ENCODE measurements at regions not wholly inside any gene's neighbourhood (a gene's known extent, or its start where the extent isn't known, plus 50 kb on each side); places are given as distances from the start of the nearest gene placed in this dataset.

DNA sequence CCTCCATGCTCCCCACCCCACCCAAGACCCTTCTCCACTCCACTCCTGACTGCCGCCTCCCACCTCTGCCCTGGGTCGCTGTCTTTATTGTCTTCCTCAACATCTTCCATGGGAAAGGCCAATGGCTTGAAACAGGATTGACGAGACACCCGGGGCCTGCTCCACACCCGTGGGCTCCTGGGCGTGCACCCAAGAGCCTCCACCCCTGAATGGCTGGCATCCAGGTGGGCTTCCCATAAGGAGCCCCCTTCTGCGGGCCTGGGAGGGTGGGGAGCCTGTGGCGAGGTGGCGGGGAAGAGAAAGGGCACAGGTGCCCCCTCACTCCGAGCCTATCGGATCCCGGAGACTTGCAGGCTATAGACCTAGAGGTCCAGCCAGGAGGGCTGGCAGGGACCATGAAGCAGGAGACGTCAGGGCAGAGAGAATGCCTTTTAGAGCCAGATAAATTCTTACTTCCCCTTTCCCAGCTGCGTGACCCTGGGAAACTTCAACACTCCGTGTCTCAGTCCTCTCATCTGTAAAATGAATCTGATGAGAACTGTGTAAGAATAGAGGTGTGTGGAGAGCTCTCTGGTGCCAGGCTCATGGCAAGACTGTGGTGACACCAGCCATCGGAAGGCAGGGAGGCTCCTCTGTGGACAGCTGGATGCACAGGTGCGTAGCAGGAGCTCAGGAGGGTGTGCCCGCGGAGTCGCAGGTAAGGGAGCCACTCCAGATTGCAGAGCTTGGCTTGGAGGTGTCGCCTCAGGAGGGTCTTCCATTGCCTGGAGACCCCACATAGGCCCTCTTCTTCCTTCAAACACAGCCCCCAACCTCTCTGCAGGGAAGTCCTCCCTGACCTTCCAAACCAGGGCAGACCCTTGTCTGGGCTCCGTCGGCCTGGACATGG, 53.9 kb downstream of the SMIM38 start:
- ATAC-seq (no peak), DNase-seq (no peak)
- intact Hi-C loops (cut with DNase I, micrococcal nuclease): no loop called here
- H3K36me3 ChIP-seq (ENCODE audit: low read depth): no peaks in the 10 kb centered on the region
- no peaks in the 10 kb centered on the region for H3K9me3 ChIP-seq
- no peak overlapping the region for H3K4me3 ChIP-seq
- H3K4me1 ChIP-seq (ENCODE audit: low read depth): no peaks in the 10 kb centered on the region
- TF ChIP-seq, protein P1, sequence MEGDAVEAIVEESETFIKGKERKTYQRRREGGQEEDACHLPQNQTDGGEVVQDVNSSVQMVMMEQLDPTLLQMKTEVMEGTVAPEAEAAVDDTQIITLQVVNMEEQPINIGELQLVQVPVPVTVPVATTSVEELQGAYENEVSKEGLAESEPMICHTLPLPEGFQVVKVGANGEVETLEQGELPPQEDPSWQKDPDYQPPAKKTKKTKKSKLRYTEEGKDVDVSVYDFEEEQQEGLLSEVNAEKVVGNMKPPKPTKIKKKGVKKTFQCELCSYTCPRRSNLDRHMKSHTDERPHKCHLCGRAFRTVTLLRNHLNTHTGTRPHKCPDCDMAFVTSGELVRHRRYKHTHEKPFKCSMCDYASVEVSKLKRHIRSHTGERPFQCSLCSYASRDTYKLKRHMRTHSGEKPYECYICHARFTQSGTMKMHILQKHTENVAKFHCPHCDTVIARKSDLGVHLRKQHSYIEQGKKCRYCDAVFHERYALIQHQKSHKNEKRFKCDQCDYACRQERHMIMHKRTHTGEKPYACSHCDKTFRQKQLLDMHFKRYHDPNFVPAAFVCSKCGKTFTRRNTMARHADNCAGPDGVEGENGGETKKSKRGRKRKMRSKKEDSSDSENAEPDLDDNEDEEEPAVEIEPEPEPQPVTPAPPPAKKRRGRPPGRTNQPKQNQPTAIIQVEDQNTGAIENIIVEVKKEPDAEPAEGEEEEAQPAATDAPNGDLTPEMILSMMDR (IDR thresholded peaks at IDR 0.05): no peak

DNA sequence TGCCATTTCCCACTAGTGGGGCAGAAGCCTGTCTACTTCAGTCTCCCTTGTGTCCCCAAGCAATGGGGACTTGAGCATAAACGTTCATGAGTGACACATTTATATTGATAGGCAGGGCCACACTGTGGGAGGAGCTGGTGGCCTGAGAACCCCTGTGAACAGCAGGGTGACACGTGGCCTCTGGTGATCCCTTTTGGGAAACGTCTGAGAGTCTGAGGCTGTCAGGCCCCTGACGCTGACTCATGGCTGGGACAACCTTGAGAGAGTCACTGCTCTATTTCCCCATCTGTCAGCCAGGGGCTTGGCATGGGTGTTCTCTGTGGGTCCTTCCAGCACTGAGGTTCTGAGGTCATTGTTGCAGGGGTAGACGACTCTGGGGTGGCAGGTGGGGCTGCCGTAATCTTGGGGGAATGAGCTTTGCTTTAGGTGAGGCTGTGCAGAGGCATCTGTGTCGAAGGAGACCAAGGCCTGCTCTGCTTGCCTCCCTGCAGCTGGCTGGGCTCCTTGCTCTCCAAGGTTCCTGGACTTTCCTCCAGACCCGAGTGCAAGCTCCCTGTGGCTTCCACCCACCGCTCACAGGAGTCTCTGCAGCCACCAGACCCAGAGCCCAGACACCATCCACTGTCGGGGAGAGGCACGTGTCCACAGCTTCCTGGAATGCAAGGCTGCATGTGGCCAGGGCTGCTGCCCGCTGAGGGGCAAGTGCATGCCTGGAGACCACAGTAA, 54.7 kb downstream of the SMIM38 start:
- ATAC-seq: peak; percentile 42
- no peaks in the 10 kb centered on the region for H3K9me3 ChIP-seq
- no peak for DNase-seq
- H3K4me3 ChIP-seq: no peak overlapping the region
- TF ChIP-seq, protein P1 (IDR thresholded peaks at IDR 0.05): no peak
- intact Hi-C loops (cut with DNase I, micrococcal nuclease): no loop called here
- no peaks in the 10 kb centered on the region for H3K4me1 ChIP-seq (ENCODE audit: low read depth)
- H3K36me3 ChIP-seq (ENCODE audit: low read depth): no peaks in the 10 kb centered on the region

DNA sequence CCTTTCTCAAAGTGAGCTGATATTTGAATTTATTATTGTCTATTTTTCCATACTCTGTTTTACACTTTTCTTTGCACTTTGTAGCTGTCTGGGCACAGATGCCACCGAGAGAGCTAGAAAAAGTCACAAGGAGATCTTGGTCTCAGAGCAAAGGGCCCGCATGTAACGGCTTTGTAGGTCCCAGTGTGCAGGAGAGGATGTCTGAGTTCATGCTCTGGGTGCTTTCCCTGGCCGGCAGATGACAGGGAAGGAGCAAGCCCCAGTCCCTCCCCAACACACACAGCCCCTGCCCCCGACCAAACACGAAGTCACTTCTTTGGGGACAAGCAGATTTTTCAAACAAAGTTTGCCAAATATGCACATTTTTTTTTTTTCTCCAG, 55.8 kb downstream of the SMIM38 start:
- Histone ChIP-seq H3K9me3 (no peaks in the 10 kb centered on the region), H3K36me3 (ENCODE audit: low read depth) (no peaks in the 10 kb centered on the region), H3K4me3 (no peak overlapping the region), H3K4me1 (ENCODE audit: low read depth) (no peaks in the 10 kb centered on the region)
- DNase-seq: no peak
- no peak for ATAC-seq
- intact Hi-C loops (cut with DNase I, micrococcal nuclease): no loop called here
- TF ChIP-seq, protein P1 (IDR thresholded peaks at IDR 0.05): no peak

DNA sequence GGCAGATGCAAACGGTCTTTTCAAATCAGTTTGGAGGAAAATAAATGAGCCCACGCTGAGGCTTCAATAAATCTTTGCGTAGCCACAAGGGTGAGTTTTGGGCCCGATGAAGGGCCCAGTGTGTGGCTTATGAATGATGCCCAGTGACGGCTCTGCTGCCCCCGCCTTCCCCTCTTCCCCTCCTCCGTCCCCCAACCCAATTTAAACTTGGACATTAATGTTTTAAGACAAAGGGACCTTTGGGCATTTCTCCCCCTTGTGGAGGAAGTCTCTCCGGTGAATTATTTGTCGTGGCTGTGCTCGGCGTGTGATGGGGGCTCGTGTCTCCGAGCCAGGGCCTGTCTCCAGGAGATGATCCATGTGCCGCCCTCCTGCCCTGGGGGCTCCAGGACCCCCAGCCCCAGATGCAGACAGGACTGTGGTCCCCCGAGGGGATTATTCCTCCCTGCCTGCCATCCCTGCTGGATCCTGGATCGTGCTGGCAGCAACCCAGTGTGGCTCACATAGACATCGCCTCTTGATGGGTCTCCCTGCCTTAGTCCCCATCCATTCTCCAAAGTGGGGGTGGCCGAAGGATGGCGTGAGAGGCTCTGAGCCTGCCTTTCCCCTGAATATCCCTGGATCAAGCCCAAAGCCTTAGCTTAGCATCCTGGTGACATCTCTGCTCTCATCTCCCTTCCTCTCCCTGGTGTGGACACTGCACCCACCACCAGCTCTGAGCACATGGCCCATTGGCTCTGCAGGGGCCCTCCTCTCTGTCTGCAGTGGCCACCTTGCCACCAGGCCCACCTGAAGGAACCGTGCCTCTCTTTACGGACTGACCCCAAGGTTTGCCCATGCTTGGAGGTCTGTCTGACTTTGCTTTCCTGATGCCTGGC, 56.4 kb downstream of the SMIM38 start:
- Histone ChIP-seq H3K36me3 (ENCODE audit: low read depth) (no peaks in the 10 kb centered on the region), H3K4me1 (ENCODE audit: low read depth) (no peaks in the 10 kb centered on the region), H3K4me3 (no peak overlapping the region), H3K9me3 (no peaks in the 10 kb centered on the region)
- DNase-seq: no peak
- intact Hi-C loops (cut with DNase I, micrococcal nuclease): no loop called here
- TF ChIP-seq, protein P1 (IDR thresholded peaks at IDR 0.05): no peak
- no peak for ATAC-seq

DNA sequence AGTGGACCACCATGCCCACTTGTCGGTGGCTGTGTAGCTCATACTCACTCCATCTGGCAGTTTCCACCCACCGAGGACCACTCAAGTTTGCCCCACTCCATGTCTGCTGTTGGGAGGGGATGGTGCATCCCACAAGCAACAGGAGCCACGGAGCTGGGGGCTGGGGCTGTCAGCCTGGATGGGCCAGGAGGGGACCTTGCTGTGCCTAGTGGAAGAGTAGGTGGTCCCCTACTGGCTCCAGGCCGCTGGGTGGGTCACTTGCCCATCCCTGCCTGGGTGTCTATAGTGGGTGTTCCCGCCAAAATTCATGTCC, 57.0 kb downstream of the SMIM38 start:
- H3K4me3 ChIP-seq: no peak overlapping the region
- H3K9me3 ChIP-seq: no peaks in the 10 kb centered on the region
- TF ChIP-seq, protein P1 (IDR thresholded peaks at IDR 0.05): no peak
- no peak for DNase-seq
- ATAC-seq: no peak
- intact Hi-C loops (cut with DNase I, micrococcal nuclease): no loop called here
- H3K4me1 ChIP-seq (ENCODE audit: low read depth): no peaks in the 10 kb centered on the region
- H3K36me3 ChIP-seq (ENCODE audit: low read depth): no peaks in the 10 kb centered on the region
